Smooth muscle cell (in vitro differentiated cells): ENCODE measurements at regions not wholly inside any gene's neighbourhood (a gene's known extent, or its start where the extent isn't known, plus 50 kb on each side); places are given as distances from the start of the nearest gene placed in this dataset.
"Not testable (repeated sequence)": the region's sequence is repeated elsewhere in the genome, so short reads cannot be mapped to it uniquely, and the experiment has no call there.

Experiments
- DNase-seq: peaks from one replicate; lab custom pipeline; 2025; ENCODE audit not compliant: unreplicated experiment; lab: John Stamatoyannopoulos, UW
- H2AFZ ChIP-seq: fragments of 200-600 bp; sonication (generic); 2 replicates; pipeline ENCODE4 v1.6.0; 2016; ENCODE audit warnings: antibody characterized with exemption, low read depth, mild to moderate bottlenecking
- H3F3A ChIP-seq: fragments of 200-600 bp; sonication (generic); 2 replicates; pipeline ENCODE4 v1.6.0; 2017; ENCODE audit warnings: antibody characterized with exemption, low read depth
- H3K27ac ChIP-seq: fragments of 200-600 bp; sonication (generic); 2 replicates; pipeline ENCODE4 v1.5.1; 2016; ENCODE audit warnings: low read depth, mild to moderate bottlenecking
- H3K27me3 ChIP-seq: fragments of 200-600 bp; sonication (generic); 2 replicates; pipeline ENCODE4 v1.6.1; 2016; ENCODE audit warnings: low read depth, mild to moderate bottlenecking
- H3K36me3 ChIP-seq: fragments of 200-600 bp; sonication (generic); 2 replicates; pipeline ENCODE4 v1.5.1; 2016; ENCODE audit warnings: low read depth
- H3K4me1 ChIP-seq: fragments of 200-600 bp; sonication (generic); 2 replicates; pipeline ENCODE4 v1.5.1; 2016; ENCODE audit warnings: low read depth
- H3K4me2 ChIP-seq: fragments of 200-600 bp; sonication (generic); 2 replicates; pipeline ENCODE4 v1.6.0; 2016; ENCODE audit warnings: mild to moderate bottlenecking
- H3K4me3 ChIP-seq: fragments of 200-600 bp; sonication (generic); 2 replicates; pipeline ENCODE4 v1.5.1; 2016; ENCODE audit warnings: mild to moderate bottlenecking
- H3K79me2 ChIP-seq: fragments of 200-600 bp; sonication (generic); 2 replicates; pipeline ENCODE4 v1.6.0; 2016; ENCODE audit warnings: low read depth, mild to moderate bottlenecking
- H3K9ac ChIP-seq: fragments of 200-600 bp; sonication (generic); 2 replicates; pipeline ENCODE4 v1.6.0; 2016; ENCODE audit warnings: low read depth
- H3K9me3 ChIP-seq: fragments of 200-600 bp; sonication (generic); replicated peaks from 2 replicates; pipeline ENCODE4 v1.5.1; 2016; ENCODE audit warnings: low read depth
- H4K20me1 ChIP-seq: fragments of 200-600 bp; sonication (generic); 2 replicates; pipeline ENCODE4 v1.6.0; 2016; ENCODE audit warnings: low read depth
- CTCF ChIP-seq: fragments of 200-600 bp; sonication (generic); IDR thresholded peaks from 2 replicates; pipeline ENCODE4 v1.5.1; 2017; ENCODE audit warnings: borderline replicate concordance, mild to moderate bottlenecking, antibody characterized with exemption; ENCODE audit not compliant: insufficient read depth, poor library complexity, severe bottlenecking
- WGBS: methylation state at CpG from one replicate; pipeline ENCODE4 v1.1.7; 2016; ENCODE audit warnings: low lambda C conversion rate; 5-methylcytosine and 5-hydroxymethylcytosine counted together

- H4K20me1 ChIP-seq, H3K9me3 ChIP-seq, H3K4me2 ChIP-seq, H3K36me3 ChIP-seq, H3K79me2 ChIP-seq, H3K27me3 ChIP-seq, H3K4me3 ChIP-seq, H2AFZ ChIP-seq, H3K9ac ChIP-seq, H3K27ac ChIP-seq, H3K4me1 ChIP-seq, DNase-seq, H3F3A ChIP-seq: not testable (repeated sequence)
- WGBS, result 95% methylated on average over 31 of the region's 31 CpGs
These were observed 85.5 kb upstream of the C15orf39 start for GRCh38 chr15:75116143-75116542.

- DNase-seq, result no peak
- Histone ChIP-seq H3K9ac (no peak overlapping the region), H3K36me3 (no peaks in the 10 kb centered on the region), H3K79me2 (no peaks in the 10 kb centered on the region), H2AFZ (no peak overlapping the region), H3F3A (no peaks in the 10 kb centered on the region), H3K27ac (no peak overlapping the region), H3K27me3 (no peaks in the 10 kb centered on the region), H3K4me1 (no peaks in the 10 kb centered on the region), H3K9me3 (no peaks in the 10 kb centered on the region), H3K4me3 (no peak overlapping the region), H4K20me1 (no peaks in the 10 kb centered on the region), H3K4me2 (no peak overlapping the region)
- no peak for TF ChIP-seq CTCF
- 93% methylated on average over 1 of the region's 1 CpG for WGBS
These were observed 83.7 kb upstream of the C15orf39 start for GRCh38 chr15:75117993-75118392.

- H4K20me1 ChIP-seq, H2AFZ ChIP-seq, H3K27me3 ChIP-seq, H3K79me2 ChIP-seq, H3K4me2 ChIP-seq, H3K9ac ChIP-seq, DNase-seq, H3K9me3 ChIP-seq, H3K27ac ChIP-seq, H3F3A ChIP-seq, H3K36me3 ChIP-seq, H3K4me3 ChIP-seq: not testable (repeated sequence)
- 77% methylated on average over 4 of the region's 4 CpGs for WGBS
- peaks cover 11% of the 10 kb centered on the region for H3K4me1 ChIP-seq
These were observed 82.4 kb upstream of the C15orf39 start for GRCh38 chr15:75119312-75119711.

- H2AFZ ChIP-seq, result no peak overlapping the region
These were observed 80.2 kb upstream of the C15orf39 start for GRCh38 chr15:75121491-75121890.

More at GRCh38 chr15:75121491-75121890, 80.2 kb upstream of the C15orf39 start:
- no peak overlapping the region for H3K4me3 ChIP-seq
- no peaks in the 10 kb centered on the region for H3K9me3 ChIP-seq
- H3K79me2 ChIP-seq, result no peaks in the 10 kb centered on the region
- H3K27me3 ChIP-seq, result no peaks in the 10 kb centered on the region
- H4K20me1 ChIP-seq, result no peaks in the 10 kb centered on the region
- no peaks in the 10 kb centered on the region for H3F3A ChIP-seq
- DNase-seq, result no peak
- H3K9ac ChIP-seq, result no peak overlapping the region
- H3K4me2 ChIP-seq, result no peak overlapping the region
- H3K4me1 ChIP-seq, result peaks cover 11% of the 10 kb centered on the region
- H3K27ac ChIP-seq, result no peak overlapping the region
- no peaks in the 10 kb centered on the region for H3K36me3 ChIP-seq
- TF ChIP-seq CTCF, result no peak
